Right lobe of liver (tissue), 6 donors: ENCODE measurements at regions not wholly inside any gene's neighbourhood (a gene's known extent, or its start where the extent isn't known, plus 50 kb on each side); places are given as distances from the start of the nearest gene placed in this dataset.

ENCODE experiments used
- ATAC-seq, 4 donors: fragments of 200-7000 bp; cut with Tn5 transposase; one replicate each; pipeline ENCODE4 v1.9.1; 2020; ENCODE audit warnings: mild to moderate bottlenecking in 4 of 4, moderate library complexity in 4 of 4
- DNase-seq, 3 donors: peaks; one replicate each; pipeline ENCODE4 v3.0.0-alpha.2; 2020
- H3K27ac ChIP-seq, 3 donors: fragments of 200-600 bp; one replicate each; pipeline ENCODE4 v1.8.0; 2022
- H3K27me3 ChIP-seq, 2 donors: fragments of 200-600 bp; one replicate each; pipeline ENCODE4 v1.8.0; 2022
- H3K36me3 ChIP-seq, 4 donors: fragments of 200-600 bp; sonication (generic) in 1 of 4; one replicate each; pipeline versions ENCODE4 v1.5.1 to v1.8.0; 2017 to 2022; ENCODE audit warnings: control low read depth in 1 of 4
- H3K4me1 ChIP-seq, 4 donors: fragments of 200-600 bp; sonication (generic) in 1 of 4; one replicate each; pipeline versions ENCODE4 v1.5.1 to v1.8.0; 2017 to 2022; ENCODE audit warnings: control low read depth in 1 of 4
- H3K4me3 ChIP-seq, 3 donors: fragments of 200-600 bp; one replicate each; pipeline ENCODE4 v1.8.0; 2022
- H3K9me3 ChIP-seq, 4 donors: fragments of 200-600 bp; sonication (generic) in 1 of 4; one replicate each; pipeline versions ENCODE4 v1.5.1 to v1.8.0; 2017 to 2022; ENCODE audit warnings: control low read depth in 1 of 4
- CTCF ChIP-seq, 4 donors: fragments of 200-600 bp in 3 of 4; fragments of 450-650 bp in 1 of 4; IDR thresholded peaks; one replicate each; pipeline versions ENCODE4 v1.5.1 to v1.8.0; 2016 to 2022; ENCODE audit warnings: antibody characterized with exemption in 4 of 4, mild to moderate bottlenecking in 2 of 4
- POLR2A ChIP-seq: fragments of 450-650 bp; IDR thresholded peaks from one replicate; pipeline ENCODE4 v1.6.1; 2017; ENCODE audit warnings: antibody characterized with exemption, mild to moderate bottlenecking
- WGBS: methylation state at CpG from one replicate; pipeline ENCODE4 v1.1.6; 2018; ENCODE audit warnings: low coverage, low lambda C conversion rate; ENCODE audit not compliant: insufficient coverage; ENCODE audit errors: missing lambda C conversion rate; 5-methylcytosine and 5-hydroxymethylcytosine counted together
- intact Hi-C, 2 donors: fragments of 100-400 bp; cut with DNase I; formaldehyde crosslinking; loops; one replicate each; pipeline versions ENCODE4 v1.11.2 to v1.14.1; 2022
- donor health status: DM: no; HTN: yes; CAD: no.
- donor health status: DM: no; HTN: no; CAD: no.
- donor health status: DM: no; HTN: no; CAD: no.
- donor health status: DM: no; HTN: yes; CAD: no.
- donor health status: DM: no; HTN: yes; CAD: no.

- DNase-seq: no peak
- intact Hi-C loops: no loop called here
- Histone ChIP-seq H3K27me3 (no peaks in the 10 kb centered on the region), H3K4me1 (peaks cover 0 to 3% (median 0%) of the 10 kb centered on the region in 4 donors), H3K4me3 (no peak overlapping the region), H3K27ac (no peak overlapping the region), H3K36me3 (no peaks in the 10 kb centered on the region), H3K9me3 (no peaks in the 10 kb centered on the region)
- no peak for ATAC-seq
- TF ChIP-seq CTCF (IDR thresholded peaks at IDR 0.05) (no peak), POLR2A (no peak)
- 52% methylated on average over 6 of the region's 14 CpGs for WGBS
Measured at GRCh38 chr6:90413396-90413795, 116.8 kb upstream of the BACH2 start.

DNA sequence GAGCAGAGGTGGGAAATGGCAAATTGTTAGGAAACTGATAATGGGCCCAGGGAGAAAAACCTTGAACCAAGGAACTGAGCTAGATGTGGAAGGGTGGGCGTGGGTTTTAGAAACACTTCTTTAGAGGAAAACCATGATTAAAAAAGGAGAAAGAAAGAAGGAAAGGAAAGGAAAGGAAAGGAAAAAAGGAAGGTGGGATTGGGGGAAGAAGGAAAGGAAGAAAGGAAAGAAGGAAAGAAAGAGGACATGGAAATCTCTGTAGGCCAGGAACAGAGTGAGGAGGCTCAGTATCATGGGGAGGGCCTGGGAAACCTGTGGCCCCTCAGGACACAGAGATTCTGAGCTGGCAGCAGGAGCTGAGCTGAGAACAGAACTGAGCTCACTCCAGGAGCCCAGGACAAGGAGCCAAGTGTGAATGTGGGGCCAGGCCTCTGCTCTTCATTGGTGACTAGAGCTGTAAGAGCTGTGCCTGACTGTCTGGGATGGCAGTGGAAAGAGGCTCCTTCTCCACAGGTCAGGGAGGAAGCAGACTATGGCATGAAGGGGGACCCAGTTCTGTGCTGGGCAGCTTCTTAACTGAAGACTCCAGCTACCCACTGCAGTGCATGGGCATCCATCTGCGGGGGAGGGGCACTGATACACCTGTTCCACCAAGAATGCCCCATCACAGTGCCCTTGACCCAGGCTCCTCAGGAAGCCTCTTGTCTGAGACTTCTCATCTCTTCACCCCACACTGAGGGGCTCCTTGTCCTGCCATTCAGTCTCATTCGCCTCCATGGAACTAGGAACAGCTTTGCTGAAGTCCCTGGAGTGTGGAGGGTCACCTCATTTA lies 116.1 kb upstream of the BACH2 start:
- Histone ChIP-seq H3K4me3 (no peak overlapping the region), H3K36me3 (no peaks in the 10 kb centered on the region), H3K27me3 (no peaks in the 10 kb centered on the region), H3K9me3 (no peaks in the 10 kb centered on the region), H3K4me1 (peaks cover 0 to 3% (median 0%) of the 10 kb centered on the region in 4 donors), H3K27ac (no peak overlapping the region)
- intact Hi-C loops: no loop called here
- TF ChIP-seq CTCF (IDR thresholded peaks at IDR 0.05) (no peak), POLR2A (no peak)
- ATAC-seq (peak in 1 of 4 donors; percentile 27), DNase-seq (no peak)
- 61% methylated on average over 2 of the region's 3 CpGs for WGBS

DNA sequence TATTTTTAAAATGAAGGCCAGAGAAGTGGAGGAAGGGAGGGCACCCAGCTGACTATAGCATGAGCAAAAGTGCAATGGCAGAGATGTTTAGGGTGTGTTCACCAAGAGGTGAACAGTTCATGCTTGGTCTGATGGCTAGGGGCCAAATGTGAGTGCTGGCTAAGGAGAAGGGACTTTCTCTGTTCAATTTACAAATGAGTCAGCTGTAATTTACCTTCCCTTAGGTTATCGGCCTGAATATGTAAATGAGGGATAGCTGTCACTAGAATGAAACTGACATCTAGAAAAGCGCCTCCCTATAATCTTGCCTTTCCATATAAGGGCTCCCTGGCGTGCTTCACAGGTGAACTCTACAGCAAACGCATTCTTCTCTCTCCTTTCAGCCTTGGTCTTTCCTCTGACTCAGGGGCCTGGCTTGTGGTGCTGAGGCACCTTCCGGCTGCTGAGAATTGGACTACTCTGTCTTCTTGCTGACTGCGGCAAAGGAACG lies 114.7 kb upstream of the BACH2 start:
- H3K36me3 ChIP-seq: no peaks in the 10 kb centered on the region
- intact Hi-C loops: no loop called here
- ATAC-seq: peak in 1 of 4 donors; percentile 62

GRCh38 chr6:90409700-90410099 lies 113.1 kb upstream of the BACH2 start:
- ATAC-seq: no peak
- no peak overlapping the region for H3K4me3 ChIP-seq
- H3K27me3 ChIP-seq: no peaks in the 10 kb centered on the region
- no peak for DNase-seq
- no peak overlapping the region for H3K27ac ChIP-seq
- TF ChIP-seq CTCF (IDR thresholded peaks at IDR 0.05) (no peak), POLR2A (no peak)
- 100% methylated on average over 1 of the region's 1 CpG for WGBS
- H3K9me3 ChIP-seq: no peaks in the 10 kb centered on the region
- intact Hi-C loops: no loop called here
- H3K4me1 ChIP-seq: peaks cover 0 to 3% (median 0%) of the 10 kb centered on the region in 4 donors
- H3K36me3 ChIP-seq: no peaks in the 10 kb centered on the region

More for the DNA sequence above, 114.7 kb upstream of the BACH2 start:
- H3K27me3 ChIP-seq: no peaks in the 10 kb centered on the region
- no peak for DNase-seq
- H3K4me1 ChIP-seq: peaks cover 0 to 3% (median 0%) of the 10 kb centered on the region in 4 donors
- TF ChIP-seq POLR2A (no peak), CTCF (IDR thresholded peaks at IDR 0.05) (no peak)
- no peaks in the 10 kb centered on the region for H3K9me3 ChIP-seq
- 67% methylated on average over 6 of the region's 7 CpGs for WGBS
- no peak overlapping the region for H3K4me3 ChIP-seq
- no peak overlapping the region for H3K27ac ChIP-seq
